ENCODE measurements at regions not wholly inside any gene's neighbourhood (a gene's known extent, or its start where the extent isn't known, plus 50 kb on each side); places are given as distances from the start of the nearest gene placed in this dataset.

- TF ChIP-seq CTCF (conservative IDR thresholded peaks at IDR 0.05), result no peak
- no peak overlapping the region for H3K27ac ChIP-seq
These were observed 335.8 kb downstream of the NR2F1-AS1 start for GRCh38 chr5:93245226-93245625.

- no peak for TF ChIP-seq CTCF (conservative IDR thresholded peaks at IDR 0.05)
- no peak overlapping the region for H3K27ac ChIP-seq
These were observed 337.5 kb downstream of the NR2F1-AS1 start for GRCh38 chr5:93243481-93243880.

GRCh38 chr5:93240228-93240834, 340.7 kb downstream of the NR2F1-AS1 start:
- TF ChIP-seq CTCF (conservative IDR thresholded peaks at IDR 0.05), result no peak
- no peak overlapping the region for H3K27ac ChIP-seq

GRCh38 chr5:93236807-93237421, 344.1 kb downstream of the NR2F1-AS1 start:
- H3K27ac ChIP-seq, result no peak overlapping the region

GRCh38 chr5:93235761-93236160, 345.3 kb downstream of the NR2F1-AS1 start:
- no peak for TF ChIP-seq CTCF (conservative IDR thresholded peaks at IDR 0.05)

More at GRCh38 chr5:93236807-93237421, 344.1 kb downstream of the NR2F1-AS1 start:
- TF ChIP-seq CTCF (conservative IDR thresholded peaks at IDR 0.05), result no peak

GRCh38 chr5:93226202-93226735, 354.8 kb downstream of the NR2F1-AS1 start:
- no peak overlapping the region for H3K27ac ChIP-seq
- no peak for TF ChIP-seq CTCF (conservative IDR thresholded peaks at IDR 0.05)

More at GRCh38 chr5:93235761-93236160, 345.3 kb downstream of the NR2F1-AS1 start:
- H3K27ac ChIP-seq, result no peak overlapping the region

GRCh38 chr5:93225748-93226147, 355.3 kb downstream of the NR2F1-AS1 start:
- no peak for TF ChIP-seq CTCF (conservative IDR thresholded peaks at IDR 0.05)
- H3K27ac ChIP-seq, result no peak overlapping the region
